ENCODE measurements at regions not wholly inside any gene's neighbourhood (a gene's known extent, or its start where the extent isn't known, plus 50 kb on each side); places are given as distances from the start of the nearest gene placed in this dataset.

DNA sequence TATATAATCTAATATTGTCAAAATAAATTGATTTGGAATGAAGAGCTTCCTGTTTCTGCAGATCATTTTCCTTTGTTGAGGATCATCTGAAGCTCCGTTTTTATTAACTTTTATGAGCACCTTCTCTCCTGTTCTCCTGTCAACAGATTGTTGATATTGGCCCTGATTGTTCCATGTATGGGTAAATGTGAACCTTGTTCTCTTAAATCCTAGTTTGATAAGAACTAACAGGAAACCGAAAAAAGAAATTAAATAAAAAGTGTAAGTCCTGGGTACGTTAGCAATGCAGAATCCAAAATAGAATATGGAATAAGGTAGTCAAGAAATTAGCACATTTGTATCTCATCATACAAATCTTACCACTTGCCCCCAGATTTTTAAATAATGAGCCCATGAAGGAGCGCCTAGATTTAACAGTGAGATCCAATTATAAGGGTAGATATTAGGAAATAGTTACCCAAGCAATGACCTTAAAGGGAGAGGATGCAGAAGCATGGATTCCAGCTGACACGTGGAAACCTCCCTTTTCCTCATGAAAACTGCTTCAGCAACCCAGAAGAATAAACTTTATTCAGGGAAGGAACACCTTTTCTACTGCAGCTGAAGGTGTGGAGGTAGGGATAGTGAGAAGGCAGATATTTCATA, 80.8 kb upstream of the PIK3R1 start:
- 71% methylated on average over 1 of the region's 5 CpGs for WGBS
- no peak overlapping the region for H3K23ac ChIP-seq (ENCODE audit: low read length in 2 of 2)

DNA sequence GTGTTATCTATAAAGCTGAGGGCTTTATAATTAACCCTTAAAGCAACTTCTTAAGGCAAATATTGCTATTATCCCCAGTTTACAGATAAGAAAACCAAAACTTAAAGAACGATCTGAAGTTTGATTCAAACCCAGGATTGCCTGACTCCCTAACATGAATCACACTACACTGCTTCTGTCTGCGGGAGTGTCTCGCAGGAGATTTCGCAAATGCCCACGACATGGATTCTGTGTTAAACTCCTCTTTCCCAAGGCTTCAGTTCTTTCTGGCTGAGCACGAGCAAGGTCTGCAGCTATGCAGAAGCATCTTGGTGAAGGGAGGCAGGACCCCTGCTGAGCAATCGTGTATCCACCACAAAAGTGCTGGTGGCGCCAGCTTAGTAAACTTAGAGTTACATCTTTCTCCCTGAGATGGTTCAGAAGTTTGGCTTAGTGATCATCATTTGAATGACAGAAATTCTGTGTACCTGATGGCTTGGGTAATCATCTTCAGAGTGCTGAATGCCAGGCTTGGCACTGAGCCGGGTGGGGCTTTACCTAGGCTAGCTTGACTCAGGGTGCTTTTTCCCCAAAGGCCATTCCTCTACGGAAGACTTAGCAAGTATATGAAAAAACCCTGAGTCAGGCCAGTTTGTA, 81.4 kb upstream of the PIK3R1 start:
- H3K23ac ChIP-seq (ENCODE audit: low read length in 2 of 2) = no peak overlapping the region
- no peaks in the 10 kb centered on the region for H3K36me3 ChIP-seq (ENCODE audit: control insufficient read depth in 1 of 2, insufficient read depth in 2 of 2, low read depth in 1 of 2, low read length in 2 of 2)
- no peak overlapping the region for H3K9ac ChIP-seq (ENCODE audit: low read length)
- no peak overlapping the region for H2BK12ac ChIP-seq (ENCODE audit: low read length in 2 of 2)
- no peak overlapping the region for H2BK15ac ChIP-seq (ENCODE audit: low read depth, poor library complexity, severe bottlenecking)
- H3K79me1 ChIP-seq (replicated peaks; ENCODE audit: low read length, poor library complexity, severe bottlenecking) = no peaks in the 10 kb centered on the region
- H3K4me3 ChIP-seq (ENCODE audit: insufficient read depth in 1 of 2, low read depth in 1 of 2, low read length in 2 of 2) = no peak overlapping the region
- no peak overlapping the region for H3K4ac ChIP-seq (ENCODE audit: low read depth in 1 of 2, low read length in 2 of 2)
- no peak overlapping the region for H3K14ac ChIP-seq (ENCODE audit: low read length in 2 of 2)
- no peak overlapping the region for H2AFZ ChIP-seq (ENCODE audit: low read depth, low read length)
- H2AK5ac ChIP-seq (ENCODE audit: low read length, severe bottlenecking) = no peak overlapping the region
- H4K8ac ChIP-seq (ENCODE audit: low read length) = no peak overlapping the region
- DNase-seq = no peak
- no peak overlapping the region for H2BK5ac ChIP-seq (ENCODE audit: low read depth, low read length, poor library complexity, severe bottlenecking)
- H3K18ac ChIP-seq (ENCODE audit: low read depth in 1 of 2, low read length in 2 of 2) = no peak overlapping the region
- H4K91ac ChIP-seq (ENCODE audit: low read length) = no peak overlapping the region
- H3K27me3 ChIP-seq (ENCODE audit: control insufficient read depth in 1 of 2, insufficient read depth in 1 of 2, low read length in 2 of 2) = no peaks in the 10 kb centered on the region
- 81% methylated on average over 9 of the region's 10 CpGs for WGBS
- no peak overlapping the region for H3K4me2 ChIP-seq (ENCODE audit: low read length, poor library complexity, severe bottlenecking)
- no peaks in the 10 kb centered on the region for H3K9me3 ChIP-seq (ENCODE audit: control insufficient read depth, low read length)
- H2BK120ac ChIP-seq (ENCODE audit: low read depth, low read length) = no peak overlapping the region
- H3K4me1 ChIP-seq (ENCODE audit: control insufficient read depth, insufficient read depth, low read depth, low read length) = no peaks in the 10 kb centered on the region
- H3K27ac ChIP-seq (ENCODE audit: low read length, poor library complexity, severe bottlenecking) = no peak overlapping the region

More for the DNA sequence above, 80.8 kb upstream of the PIK3R1 start:
- Histone ChIP-seq H3K27ac (ENCODE audit: low read length, poor library complexity, severe bottlenecking) (no peak overlapping the region), H3K36me3 (ENCODE audit: control insufficient read depth in 1 of 2, insufficient read depth in 2 of 2, low read depth in 1 of 2, low read length in 2 of 2) (no peaks in the 10 kb centered on the region), H2AK5ac (ENCODE audit: low read length, severe bottlenecking) (no peak overlapping the region), H3K9ac (ENCODE audit: low read length) (no peak overlapping the region), H3K14ac (ENCODE audit: low read length in 2 of 2) (no peak overlapping the region), H3K9me3 (ENCODE audit: control insufficient read depth, low read length) (no peaks in the 10 kb centered on the region), H2BK120ac (ENCODE audit: low read depth, low read length) (no peak overlapping the region), H4K91ac (ENCODE audit: low read length) (no peak overlapping the region), H3K4me1 (ENCODE audit: control insufficient read depth, insufficient read depth, low read depth, low read length) (no peaks in the 10 kb centered on the region), H2BK15ac (ENCODE audit: low read depth, poor library complexity, severe bottlenecking) (no peak overlapping the region), H2AFZ (ENCODE audit: low read depth, low read length) (no peak overlapping the region), H4K8ac (ENCODE audit: low read length) (no peak overlapping the region), H3K27me3 (ENCODE audit: control insufficient read depth in 1 of 2, insufficient read depth in 1 of 2, low read length in 2 of 2) (no peaks in the 10 kb centered on the region), H2BK5ac (ENCODE audit: low read depth, low read length, poor library complexity, severe bottlenecking) (no peak overlapping the region), H3K79me1 (replicated peaks; ENCODE audit: low read length, poor library complexity, severe bottlenecking) (no peaks in the 10 kb centered on the region), H3K4me3 (ENCODE audit: insufficient read depth in 1 of 2, low read depth in 1 of 2, low read length in 2 of 2) (no peak overlapping the region), H2BK12ac (ENCODE audit: low read length in 2 of 2) (no peak overlapping the region), H3K18ac (ENCODE audit: low read depth in 1 of 2, low read length in 2 of 2) (no peak overlapping the region), H3K4me2 (ENCODE audit: low read length, poor library complexity, severe bottlenecking) (no peak overlapping the region), H3K4ac (ENCODE audit: low read depth in 1 of 2, low read length in 2 of 2) (no peak overlapping the region)
- DNase-seq = no peak

DNA sequence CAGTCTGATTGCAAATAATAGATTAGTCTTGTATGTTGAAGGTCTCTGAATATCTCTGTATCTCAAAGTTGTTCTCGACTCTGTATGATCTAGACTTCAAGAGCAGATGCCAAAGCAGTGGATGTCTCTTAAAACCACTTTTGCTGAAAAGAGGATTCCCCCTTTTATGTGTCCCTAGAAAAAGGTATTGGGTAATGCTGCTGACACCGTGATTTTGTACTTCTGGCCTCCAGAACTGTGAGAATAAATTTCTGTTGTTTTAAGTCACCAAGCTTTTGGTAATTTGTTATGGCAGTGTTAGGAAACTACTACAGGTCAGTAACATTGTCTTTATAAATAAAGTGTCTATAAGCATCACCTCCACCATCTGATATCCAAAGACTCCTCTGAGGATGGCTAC, 85.3 kb upstream of the PIK3R1 start:
- Histone ChIP-seq H2BK120ac (ENCODE audit: low read depth, low read length) (no peak overlapping the region), H2BK5ac (ENCODE audit: low read depth, low read length, poor library complexity, severe bottlenecking) (no peak overlapping the region), H3K9me3 (ENCODE audit: control insufficient read depth, low read length) (no peaks in the 10 kb centered on the region), H3K18ac (ENCODE audit: low read depth in 1 of 2, low read length in 2 of 2) (no peak overlapping the region), H4K91ac (ENCODE audit: low read length) (no peak overlapping the region), H3K36me3 (ENCODE audit: control insufficient read depth in 1 of 2, insufficient read depth in 2 of 2, low read depth in 1 of 2, low read length in 2 of 2) (no peaks in the 10 kb centered on the region), H3K4ac (ENCODE audit: low read depth in 1 of 2, low read length in 2 of 2) (no peak overlapping the region), H2BK12ac (ENCODE audit: low read length in 2 of 2) (no peak overlapping the region), H3K4me2 (ENCODE audit: low read length, poor library complexity, severe bottlenecking) (no peak overlapping the region), H3K23ac (ENCODE audit: low read length in 2 of 2) (no peak overlapping the region), H3K9ac (ENCODE audit: low read length) (no peak overlapping the region), H3K4me3 (ENCODE audit: insufficient read depth in 1 of 2, low read depth in 1 of 2, low read length in 2 of 2) (no peak overlapping the region), H3K27ac (ENCODE audit: low read length, poor library complexity, severe bottlenecking) (no peak overlapping the region), H2BK15ac (ENCODE audit: low read depth, poor library complexity, severe bottlenecking) (no peak overlapping the region), H3K14ac (ENCODE audit: low read length in 2 of 2) (no peak overlapping the region), H2AFZ (ENCODE audit: low read depth, low read length) (no peak overlapping the region), H3K4me1 (ENCODE audit: control insufficient read depth, insufficient read depth, low read depth, low read length) (no peaks in the 10 kb centered on the region), H3K27me3 (ENCODE audit: control insufficient read depth in 1 of 2, insufficient read depth in 1 of 2, low read length in 2 of 2) (no peaks in the 10 kb centered on the region), H4K8ac (ENCODE audit: low read length) (no peak overlapping the region), H3K79me1 (replicated peaks; ENCODE audit: low read length, poor library complexity, severe bottlenecking) (no peaks in the 10 kb centered on the region), H2AK5ac (ENCODE audit: low read length, severe bottlenecking) (no peak overlapping the region)
- WGBS = 100% methylated on average over 2 of the region's 2 CpGs
- DNase-seq = no peak

DNA sequence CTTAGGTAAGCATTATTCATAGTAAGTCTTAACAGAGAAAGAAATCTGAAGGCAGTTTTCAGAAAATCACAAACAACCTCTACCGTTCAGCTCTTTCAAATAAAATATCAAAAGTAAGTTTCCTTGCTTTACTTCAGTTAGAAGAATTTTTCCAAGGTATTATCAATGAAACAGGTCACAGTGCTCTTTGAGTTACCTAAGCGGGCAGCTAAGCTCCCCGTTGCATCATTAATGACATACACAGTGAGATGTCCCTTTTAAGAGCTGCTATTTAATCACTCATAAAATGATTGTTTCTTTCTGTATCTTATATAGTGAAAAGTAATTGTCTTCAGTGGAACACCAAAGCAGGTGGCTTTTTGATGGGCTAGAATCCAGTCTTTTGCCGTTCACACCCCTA, 86.2 kb upstream of the PIK3R1 start:
- Histone ChIP-seq H2BK15ac (ENCODE audit: low read depth, poor library complexity, severe bottlenecking) (no peak overlapping the region), H2AK5ac (ENCODE audit: low read length, severe bottlenecking) (no peak overlapping the region), H2BK12ac (ENCODE audit: low read length in 2 of 2) (no peak overlapping the region), H3K4ac (ENCODE audit: low read depth in 1 of 2, low read length in 2 of 2) (no peak overlapping the region), H3K27ac (ENCODE audit: low read length, poor library complexity, severe bottlenecking) (no peak overlapping the region), H3K23ac (ENCODE audit: low read length in 2 of 2) (no peak overlapping the region), H3K36me3 (ENCODE audit: control insufficient read depth in 1 of 2, insufficient read depth in 2 of 2, low read depth in 1 of 2, low read length in 2 of 2) (no peaks in the 10 kb centered on the region), H4K8ac (ENCODE audit: low read length) (no peak overlapping the region), H3K9me3 (ENCODE audit: control insufficient read depth, low read length) (no peaks in the 10 kb centered on the region), H3K18ac (ENCODE audit: low read depth in 1 of 2, low read length in 2 of 2) (no peak overlapping the region), H3K4me1 (ENCODE audit: control insufficient read depth, insufficient read depth, low read depth, low read length) (no peaks in the 10 kb centered on the region), H3K4me2 (ENCODE audit: low read length, poor library complexity, severe bottlenecking) (no peak overlapping the region), H4K91ac (ENCODE audit: low read length) (no peak overlapping the region), H3K79me1 (replicated peaks; ENCODE audit: low read length, poor library complexity, severe bottlenecking) (no peaks in the 10 kb centered on the region), H2BK5ac (ENCODE audit: low read depth, low read length, poor library complexity, severe bottlenecking) (no peak overlapping the region), H2AFZ (ENCODE audit: low read depth, low read length) (no peak overlapping the region), H3K9ac (ENCODE audit: low read length) (no peak overlapping the region), H2BK120ac (ENCODE audit: low read depth, low read length) (no peak overlapping the region), H3K4me3 (ENCODE audit: insufficient read depth in 1 of 2, low read depth in 1 of 2, low read length in 2 of 2) (no peak overlapping the region), H3K14ac (ENCODE audit: low read length in 2 of 2) (no peak overlapping the region), H3K27me3 (ENCODE audit: control insufficient read depth in 1 of 2, insufficient read depth in 1 of 2, low read length in 2 of 2) (no peaks in the 10 kb centered on the region)
- DNase-seq = no peak
- 100% methylated on average over 1 of the region's 4 CpGs for WGBS
